ENCODE measurements at regions not wholly inside any gene's neighbourhood (a gene's known extent, or its start where the extent isn't known, plus 50 kb on each side); places are given as distances from the start of the nearest gene placed in this dataset.

GRCh38 chr14:83734431-83734830 is 1795.5 kb upstream of the FLRT2 start:
- TF ChIP-seq CTCF (IDR thresholded peaks at IDR 0.05) = no peak
- Histone ChIP-seq H3K36me3 (ENCODE audit: low read depth) (no peaks in the 10 kb centered on the region), H3K4me3 (no peak overlapping the region), H3K9me3 (peaks cover 20% of the 10 kb centered on the region), H3K4me1 (ENCODE audit: low read depth) (no peaks in the 10 kb centered on the region)
- ATAC-seq (no peak), DNase-seq (no peak)
- intact Hi-C loops (cut with DNase I, micrococcal nuclease) = no loop called here

GRCh38 chr14:83741269-83741668 is 1788.7 kb upstream of the FLRT2 start:
- intact Hi-C loops (cut with DNase I, micrococcal nuclease) = no loop called here
- H3K4me1 ChIP-seq (ENCODE audit: low read depth) = no peaks in the 10 kb centered on the region
- no peak overlapping the region for H3K4me3 ChIP-seq
- DNase-seq = no peak
- H3K36me3 ChIP-seq (ENCODE audit: low read depth) = no peaks in the 10 kb centered on the region
- no peak for TF ChIP-seq CTCF (IDR thresholded peaks at IDR 0.05)
- H3K9me3 ChIP-seq = peaks cover 6% of the 10 kb centered on the region
- no peak for ATAC-seq

GRCh38 chr14:83744224-83744623 is 1785.7 kb upstream of the FLRT2 start:
- intact Hi-C loops (cut with DNase I, micrococcal nuclease) = no loop called here

GRCh38 chr14:83744891-83745290 is 1785.1 kb upstream of the FLRT2 start:
- DNase-seq (no peak), ATAC-seq (no peak)
- Histone ChIP-seq H3K36me3 (ENCODE audit: low read depth) (no peaks in the 10 kb centered on the region), H3K9me3 (no peaks in the 10 kb centered on the region), H3K4me3 (no peak overlapping the region), H3K4me1 (ENCODE audit: low read depth) (no peaks in the 10 kb centered on the region)
- no peak for TF ChIP-seq CTCF (IDR thresholded peaks at IDR 0.05)
- intact Hi-C loops (cut with DNase I, micrococcal nuclease) = no loop called here

More at GRCh38 chr14:83744224-83744623, 1785.7 kb upstream of the FLRT2 start:
- H3K9me3 ChIP-seq = no peaks in the 10 kb centered on the region
- no peaks in the 10 kb centered on the region for H3K36me3 ChIP-seq (ENCODE audit: low read depth)
- no peak for TF ChIP-seq CTCF (IDR thresholded peaks at IDR 0.05)
- DNase-seq = no peak
- no peaks in the 10 kb centered on the region for H3K4me1 ChIP-seq (ENCODE audit: low read depth)
- ATAC-seq = no peak
- H3K4me3 ChIP-seq = no peak overlapping the region

GRCh38 chr14:83746336-83746735 is 1783.6 kb upstream of the FLRT2 start:
- H3K4me1 ChIP-seq (ENCODE audit: low read depth) = no peaks in the 10 kb centered on the region
- H3K9me3 ChIP-seq = no peaks in the 10 kb centered on the region
- ATAC-seq = no peak
- no peaks in the 10 kb centered on the region for H3K36me3 ChIP-seq (ENCODE audit: low read depth)
- no peak for DNase-seq
- intact Hi-C loops (cut with DNase I, micrococcal nuclease) = no loop called here
- no peak overlapping the region for H3K4me3 ChIP-seq
- TF ChIP-seq CTCF (IDR thresholded peaks at IDR 0.05) = no peak

- ATAC-seq (no peak), DNase-seq (no peak)
- TF ChIP-seq CTCF (IDR thresholded peaks at IDR 0.05) = no peak
- Histone ChIP-seq H3K4me3 (no peak overlapping the region), H3K9me3 (peaks cover 7% of the 10 kb centered on the region), H3K4me1 (ENCODE audit: low read depth) (no peaks in the 10 kb centered on the region), H3K36me3 (ENCODE audit: low read depth) (no peaks in the 10 kb centered on the region)
- intact Hi-C loops (cut with DNase I, micrococcal nuclease) = no loop called here
Observed at GRCh38 chr14:83757916-83758315, 1772.0 kb upstream of the FLRT2 start.

All from mucosa of descending colon (tissue), 3 donors.